Left ventricle myocardium inferior (tissue), 1 donor: ENCODE measurements at regions not wholly inside any gene's neighbourhood (a gene's known extent, or its start where the extent isn't known, plus 50 kb on each side); places are given as distances from the start of the nearest gene placed in this dataset.
"Not testable (repeated sequence)": the region's sequence is repeated elsewhere in the genome, so short reads cannot be mapped to it uniquely, and the experiment has no call there.

Experiments
- DNase-seq: peaks from one replicate; pipeline ENCODE4 v3.0.0-alpha.2; 2020
- H3K27ac ChIP-seq: fragments of 200-600 bp; replicated peaks from 2 replicates; pipeline ENCODE4 v1.8.0; 2021
- H3K27me3 ChIP-seq: fragments of 200-600 bp; 2 replicates; pipeline ENCODE4 v1.8.0; 2021; ENCODE audit warnings: low read depth
- H3K36me3 ChIP-seq: fragments of 200-600 bp; 2 replicates; pipeline ENCODE4 v1.8.0; 2021
- H3K4me1 ChIP-seq: fragments of 200-600 bp; 2 replicates; pipeline ENCODE4 v1.8.0; 2021
- H3K4me3 ChIP-seq: fragments of 200-600 bp; 2 replicates; pipeline ENCODE4 v1.8.0; 2021; ENCODE audit warnings: mild to moderate bottlenecking, moderate library complexity
- H3K9me3 ChIP-seq: fragments of 200-600 bp; replicated peaks from 2 replicates; pipeline ENCODE4 v1.8.0; 2021
- intact Hi-C: fragments of 100-400 bp; cut with micrococcal nuclease; formaldehyde crosslinking; loops from one replicate; pipeline ENCODE4 v1.11.0; 2022
- TF ChIP-seq, protein P1 (sequence below): fragments of 200-600 bp; IDR thresholded peaks from 2 replicates; pipeline ENCODE4 v1.8.0; 2021; ENCODE audit warnings: antibody characterized with exemption, mild to moderate bottlenecking, borderline replicate concordance
- donor health status: DM: no; HTN: yes; CAD: no; lungs with severe emphysema.

DNA sequence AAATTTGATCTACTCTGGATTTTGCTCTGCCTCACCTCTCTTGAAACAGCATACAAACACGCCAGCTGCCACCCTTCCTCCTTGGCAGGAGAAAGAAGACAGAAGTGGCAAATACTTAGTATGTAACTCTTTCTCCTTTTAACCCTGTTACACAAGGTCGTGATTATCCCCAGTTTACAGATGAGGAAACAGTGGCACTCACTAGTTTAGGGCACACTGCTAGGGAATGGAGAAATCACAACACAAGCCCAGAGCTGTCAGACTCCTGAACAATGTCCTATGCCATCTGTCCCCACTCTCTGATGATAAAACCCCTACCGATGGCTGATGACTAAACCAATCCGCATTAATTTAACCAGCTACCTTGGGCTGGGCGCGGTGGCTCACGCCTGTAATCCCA, 79.7 kb downstream of the FGD2 start:
- H3K36me3 ChIP-seq = no peaks in the 10 kb centered on the region
- H3K4me1 ChIP-seq = peaks cover 11% of the 10 kb centered on the region
- no peak for DNase-seq
- TF ChIP-seq, protein P1, sequence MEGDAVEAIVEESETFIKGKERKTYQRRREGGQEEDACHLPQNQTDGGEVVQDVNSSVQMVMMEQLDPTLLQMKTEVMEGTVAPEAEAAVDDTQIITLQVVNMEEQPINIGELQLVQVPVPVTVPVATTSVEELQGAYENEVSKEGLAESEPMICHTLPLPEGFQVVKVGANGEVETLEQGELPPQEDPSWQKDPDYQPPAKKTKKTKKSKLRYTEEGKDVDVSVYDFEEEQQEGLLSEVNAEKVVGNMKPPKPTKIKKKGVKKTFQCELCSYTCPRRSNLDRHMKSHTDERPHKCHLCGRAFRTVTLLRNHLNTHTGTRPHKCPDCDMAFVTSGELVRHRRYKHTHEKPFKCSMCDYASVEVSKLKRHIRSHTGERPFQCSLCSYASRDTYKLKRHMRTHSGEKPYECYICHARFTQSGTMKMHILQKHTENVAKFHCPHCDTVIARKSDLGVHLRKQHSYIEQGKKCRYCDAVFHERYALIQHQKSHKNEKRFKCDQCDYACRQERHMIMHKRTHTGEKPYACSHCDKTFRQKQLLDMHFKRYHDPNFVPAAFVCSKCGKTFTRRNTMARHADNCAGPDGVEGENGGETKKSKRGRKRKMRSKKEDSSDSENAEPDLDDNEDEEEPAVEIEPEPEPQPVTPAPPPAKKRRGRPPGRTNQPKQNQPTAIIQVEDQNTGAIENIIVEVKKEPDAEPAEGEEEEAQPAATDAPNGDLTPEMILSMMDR = no peak
- intact Hi-C loops = no loop called here
- H3K27me3 ChIP-seq = no peaks in the 10 kb centered on the region
- no peak overlapping the region for H3K27ac ChIP-seq
- H3K4me3 ChIP-seq = no peak overlapping the region
- H3K9me3 ChIP-seq = no peaks in the 10 kb centered on the region

DNA sequence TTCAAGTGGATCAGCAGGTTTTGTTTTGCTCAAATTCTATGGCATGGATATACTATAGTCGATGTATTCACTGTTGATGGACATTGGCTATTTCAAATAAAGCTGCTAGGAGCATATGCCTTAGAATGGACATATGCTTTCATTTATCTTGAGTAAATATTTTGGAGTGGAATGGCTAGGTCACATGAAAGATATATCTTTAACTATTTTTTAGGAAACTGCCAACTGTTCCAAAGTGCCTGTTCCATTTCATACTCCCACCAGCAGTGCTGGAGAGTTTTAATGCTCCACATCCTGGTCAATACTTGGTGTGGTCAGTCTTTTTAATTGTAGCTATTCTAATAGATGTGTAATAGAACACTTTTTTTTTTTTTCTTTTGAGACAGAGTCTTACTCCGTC, 81.1 kb upstream of the PIM1 start:
- TF ChIP-seq, protein P1 = no peak
- Histone ChIP-seq H3K36me3 (no peaks in the 10 kb centered on the region), H3K27ac (no peak overlapping the region), H3K4me1 (peaks cover 2% of the 10 kb centered on the region), H3K4me3 (no peak overlapping the region), H3K27me3 (no peaks in the 10 kb centered on the region), H3K9me3 (no peaks in the 10 kb centered on the region)
- intact Hi-C loops = no loop called here
- no peak for DNase-seq

DNA sequence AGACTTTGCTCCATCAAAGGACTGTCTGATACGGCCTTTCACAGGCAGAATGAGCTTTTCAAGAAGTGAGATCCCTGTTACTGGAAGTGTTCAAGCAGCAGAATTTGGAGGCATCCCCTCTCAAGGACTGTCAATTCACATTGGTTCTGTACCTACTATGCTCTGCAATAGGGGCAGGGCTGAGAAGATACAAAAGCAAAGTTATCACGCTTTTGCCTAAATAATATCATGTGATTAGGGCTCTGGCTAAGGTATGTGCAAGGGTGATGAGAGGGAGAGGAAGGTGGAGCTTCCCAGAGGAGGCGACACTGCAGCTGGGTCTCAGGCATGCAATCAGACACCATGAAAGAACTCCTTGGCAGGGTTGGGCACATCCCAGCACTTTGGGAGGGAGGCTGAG, 80.2 kb upstream of the PIM1 start:
- Histone ChIP-seq H3K36me3 (no peaks in the 10 kb centered on the region), H3K4me3 (no peak overlapping the region), H3K27ac (no peak overlapping the region), H3K27me3 (no peaks in the 10 kb centered on the region), H3K9me3 (no peaks in the 10 kb centered on the region), H3K4me1 (no peaks in the 10 kb centered on the region)
- intact Hi-C loops = no loop called here
- TF ChIP-seq, protein P1 = no peak
- DNase-seq = no peak

DNA sequence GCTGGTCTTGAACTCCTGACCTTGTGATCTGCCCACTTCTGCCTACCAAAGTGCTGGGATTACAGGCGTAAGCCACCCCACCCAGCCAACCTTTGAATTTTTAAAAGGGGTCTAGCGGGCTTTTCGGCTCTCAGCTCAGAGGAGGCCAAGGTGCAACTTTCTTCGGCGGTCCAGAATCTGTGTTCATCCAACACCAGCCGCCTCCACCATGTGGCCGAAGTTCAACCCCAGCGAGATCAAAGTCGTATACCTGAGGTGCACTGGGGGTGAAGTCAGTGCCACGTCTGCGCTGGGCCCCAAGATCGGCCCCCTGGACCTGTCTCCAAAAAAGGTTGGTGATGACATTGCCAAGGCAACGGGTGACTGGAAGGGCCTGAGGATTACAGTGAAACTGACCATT, 78.8 kb upstream of the PIM1 start:
- intact Hi-C loops, H3K9me3 ChIP-seq, H3K4me3 ChIP-seq, H3K27me3 ChIP-seq, H3K4me1 ChIP-seq, H3K36me3 ChIP-seq, DNase-seq, H3K27ac ChIP-seq: not testable (repeated sequence)

DNA sequence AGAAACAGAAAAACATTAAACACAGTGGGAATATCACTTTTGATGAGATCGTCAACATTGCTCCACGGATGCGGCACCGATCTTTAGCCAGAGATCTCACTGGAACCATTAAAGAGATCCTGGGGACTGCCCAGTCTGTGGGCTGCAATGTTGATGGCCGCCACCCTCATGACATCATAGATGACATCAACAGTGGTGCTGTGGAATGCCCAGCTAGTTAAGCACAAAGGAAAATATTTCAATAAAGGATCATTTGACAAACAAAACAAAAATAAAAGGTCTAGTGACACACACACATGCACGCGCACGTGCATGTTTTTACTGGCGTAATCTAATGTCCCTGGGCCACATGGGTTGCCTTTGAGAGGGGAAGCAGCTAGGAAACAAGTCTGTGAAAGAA, 78.4 kb upstream of the PIM1 start:
- H3K27me3 ChIP-seq, H3K9me3 ChIP-seq, DNase-seq, H3K4me1 ChIP-seq, intact Hi-C loops, H3K36me3 ChIP-seq, H3K27ac ChIP-seq, H3K4me3 ChIP-seq: not testable (repeated sequence)

DNA sequence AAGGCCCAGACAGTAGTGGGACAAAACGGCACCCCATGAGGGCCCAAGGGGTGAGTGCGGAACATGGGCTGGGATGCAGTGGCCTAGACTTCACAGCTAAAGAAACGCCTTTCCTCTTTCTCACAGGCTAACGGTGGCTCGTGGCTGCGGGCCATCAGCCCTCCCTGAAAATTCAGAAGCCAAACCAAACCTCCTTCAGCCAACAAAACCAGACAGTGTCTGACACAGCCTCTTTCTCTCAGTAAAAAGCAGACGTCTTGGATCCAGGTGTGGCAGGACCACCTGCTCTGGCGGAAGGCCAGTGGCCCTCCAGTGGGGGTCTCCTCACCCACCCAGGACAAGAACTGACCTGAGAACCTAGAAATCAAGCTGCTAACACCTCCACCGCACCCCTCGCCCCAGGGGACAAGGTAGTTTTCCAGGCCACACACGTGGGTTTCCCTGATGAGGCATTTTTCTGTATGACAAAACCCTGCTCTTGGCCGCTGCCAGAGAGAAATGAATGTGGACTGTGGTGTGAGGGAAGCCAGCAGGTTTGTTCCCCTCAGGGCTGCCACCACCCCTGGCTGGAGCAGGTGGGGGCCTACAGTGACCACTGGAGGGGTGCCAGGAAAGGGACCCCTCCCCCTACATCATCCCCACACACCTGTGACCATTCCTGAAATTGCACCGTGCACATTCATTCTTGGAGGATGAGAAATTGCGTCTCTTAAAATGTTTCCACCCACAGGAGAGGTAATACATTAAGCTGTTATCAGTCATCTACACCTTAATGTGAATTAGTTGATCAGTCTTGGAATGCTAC, 76.8 kb upstream of the PIM1 start:
- H3K27ac ChIP-seq = no peak overlapping the region
- no peaks in the 10 kb centered on the region for H3K36me3 ChIP-seq
- H3K4me1 ChIP-seq = no peaks in the 10 kb centered on the region
- H3K9me3 ChIP-seq = no peaks in the 10 kb centered on the region
- intact Hi-C loops = no loop called here
- TF ChIP-seq, protein P1 = no peak
- no peaks in the 10 kb centered on the region for H3K27me3 ChIP-seq
- peak; percentile 32 for DNase-seq
- no peak overlapping the region for H3K4me3 ChIP-seq
